RWPE1 (cell line): ENCODE measurements at regions not wholly inside any gene's neighbourhood (a gene's known extent, or its start where the extent isn't known, plus 50 kb on each side); places are given as distances from the start of the nearest gene placed in this dataset.

Experiments used
- CTCF ChIA-PET: fragments of 350-600 bp; sonication (Branson Sonifier 250); formaldehyde crosslinking; extraction: SDS; loops from one replicate; lab custom pipeline; 2021; lab: Yijun Ruan, JAX
- POLR2A ChIA-PET: fragments of 400-600 bp; formaldehyde crosslinking; extraction: SDS; loops from one replicate; lab custom pipeline; 2020; ENCODE audit warnings: antibody characterized with exemption; ENCODE audit not compliant: low non-redundant PET; lab: Yijun Ruan, JAX
- DNase-seq: peaks from one replicate; pipeline ENCODE4 v3.0.0; 2012; ENCODE audit warnings: low spot score
- H3K27ac ChIP-seq: fragments of 450-650 bp; 2 replicates; pipeline ENCODE4 v1.5.1; 2017
- TF ChIP-seq, protein P1 (sequence below): fragments of 450-650 bp; conservative IDR thresholded peaks from 2 replicates; pipeline ENCODE4 v1.5.1; 2017; ENCODE audit warnings: low read depth, mild to moderate bottlenecking

GRCh38 chr15:25238126-25238525, 200.7 kb downstream of the UBE3A start:
- H3K27ac ChIP-seq, result no peak overlapping the region
- ChIA-PET POLR2A (no interaction called here), CTCF (no interaction called here)
- TF ChIP-seq, protein P1, sequence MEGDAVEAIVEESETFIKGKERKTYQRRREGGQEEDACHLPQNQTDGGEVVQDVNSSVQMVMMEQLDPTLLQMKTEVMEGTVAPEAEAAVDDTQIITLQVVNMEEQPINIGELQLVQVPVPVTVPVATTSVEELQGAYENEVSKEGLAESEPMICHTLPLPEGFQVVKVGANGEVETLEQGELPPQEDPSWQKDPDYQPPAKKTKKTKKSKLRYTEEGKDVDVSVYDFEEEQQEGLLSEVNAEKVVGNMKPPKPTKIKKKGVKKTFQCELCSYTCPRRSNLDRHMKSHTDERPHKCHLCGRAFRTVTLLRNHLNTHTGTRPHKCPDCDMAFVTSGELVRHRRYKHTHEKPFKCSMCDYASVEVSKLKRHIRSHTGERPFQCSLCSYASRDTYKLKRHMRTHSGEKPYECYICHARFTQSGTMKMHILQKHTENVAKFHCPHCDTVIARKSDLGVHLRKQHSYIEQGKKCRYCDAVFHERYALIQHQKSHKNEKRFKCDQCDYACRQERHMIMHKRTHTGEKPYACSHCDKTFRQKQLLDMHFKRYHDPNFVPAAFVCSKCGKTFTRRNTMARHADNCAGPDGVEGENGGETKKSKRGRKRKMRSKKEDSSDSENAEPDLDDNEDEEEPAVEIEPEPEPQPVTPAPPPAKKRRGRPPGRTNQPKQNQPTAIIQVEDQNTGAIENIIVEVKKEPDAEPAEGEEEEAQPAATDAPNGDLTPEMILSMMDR, result no peak
- no peak for DNase-seq

- DNase-seq, result no peak
- TF ChIP-seq, protein P1, result no peak
- ChIA-PET CTCF (no interaction called here), POLR2A (no interaction called here)
- H3K27ac ChIP-seq, result no peak overlapping the region
Observed at GRCh38 chr15:25238716-25239470, 199.9 kb downstream of the UBE3A start.

GRCh38 chr15:25239471-25240345, 199.1 kb downstream of the UBE3A start:
- CTCF ChIA-PET, result no interaction called here
- TF ChIP-seq, protein P1, result no peak
- POLR2A ChIA-PET, result no interaction called here
- no peak overlapping the region for H3K27ac ChIP-seq
- DNase-seq, result no peak

DNA sequence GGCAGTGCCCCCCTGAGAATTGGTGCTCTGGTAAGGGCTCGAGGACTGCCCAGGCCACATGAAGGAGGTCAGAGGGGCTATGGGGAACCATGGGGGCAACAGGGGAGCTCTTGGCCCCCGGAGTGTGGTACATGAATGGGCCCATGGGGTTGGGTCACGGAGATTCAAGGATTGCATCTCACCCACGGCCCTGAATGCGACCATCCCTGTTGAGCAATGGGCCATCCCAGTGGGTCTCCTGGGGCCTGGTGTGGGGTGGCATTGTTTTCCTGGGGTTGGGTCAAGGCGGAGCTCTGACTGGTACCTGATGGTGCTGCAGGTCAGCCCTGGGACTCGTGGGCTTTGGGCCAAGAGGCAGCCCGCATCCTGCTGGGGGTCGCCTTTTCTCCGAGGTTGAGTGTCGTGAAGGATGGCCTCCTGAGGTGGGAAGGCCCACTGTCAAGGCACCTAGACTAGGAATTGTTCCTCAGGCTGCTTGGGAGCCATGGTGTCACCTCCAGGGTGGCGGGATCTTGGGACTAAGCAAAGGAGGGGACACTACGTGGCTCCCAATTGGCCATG, 198.3 kb downstream of the UBE3A start:
- CTCF ChIA-PET, result no interaction called here
- TF ChIP-seq, protein P1, result no peak
- POLR2A ChIA-PET, result no interaction called here
- no peak for DNase-seq
- H3K27ac ChIP-seq, result no peak overlapping the region

DNA sequence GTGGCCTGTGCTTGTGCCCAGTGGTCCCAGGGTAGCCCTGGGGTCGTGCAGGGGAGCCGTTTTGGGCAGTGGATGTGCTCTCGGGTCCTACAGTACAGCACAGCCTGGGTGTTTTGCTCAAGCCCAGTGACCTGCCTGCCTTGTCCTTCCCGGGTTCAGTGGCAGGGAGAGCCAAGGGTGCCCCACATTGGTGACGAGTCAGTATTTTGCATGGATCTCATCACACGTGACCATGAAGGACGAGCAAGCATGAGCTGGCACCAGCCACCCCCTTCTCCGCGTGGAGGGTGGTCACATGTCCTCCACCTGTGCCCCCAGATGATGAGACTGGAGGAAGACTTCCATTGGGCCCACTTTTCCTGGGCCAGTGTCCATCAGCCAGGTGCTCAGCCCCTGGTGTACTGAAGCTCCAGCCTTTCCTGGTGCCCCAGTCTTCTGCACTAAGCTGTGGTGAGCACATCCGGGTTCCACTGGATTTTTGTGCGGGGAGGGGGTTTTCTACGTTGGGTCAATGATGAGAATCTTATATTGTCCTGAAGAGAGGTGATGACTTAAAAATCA, 197.5 kb downstream of the UBE3A start:
- CTCF ChIA-PET, result interaction anchor here (0.5 kb wide), 1 partner anchor 797 kb away, joined by 3 read pairs; no protein-coding TSS in a partner anchor
- TF ChIP-seq, protein P1, result no peak
- no peak overlapping the region for H3K27ac ChIP-seq
- no peak for DNase-seq
- POLR2A ChIA-PET, result no interaction called here
